ENCODE measurements at regions not wholly inside any gene's neighbourhood (a gene's known extent, or its start where the extent isn't known, plus 50 kb on each side); places are given as distances from the start of the nearest gene placed in this dataset.
"Not testable (repeated sequence)": the region's sequence is repeated elsewhere in the genome, so short reads cannot be mapped to it uniquely, and the experiment has no call there.

DNA sequence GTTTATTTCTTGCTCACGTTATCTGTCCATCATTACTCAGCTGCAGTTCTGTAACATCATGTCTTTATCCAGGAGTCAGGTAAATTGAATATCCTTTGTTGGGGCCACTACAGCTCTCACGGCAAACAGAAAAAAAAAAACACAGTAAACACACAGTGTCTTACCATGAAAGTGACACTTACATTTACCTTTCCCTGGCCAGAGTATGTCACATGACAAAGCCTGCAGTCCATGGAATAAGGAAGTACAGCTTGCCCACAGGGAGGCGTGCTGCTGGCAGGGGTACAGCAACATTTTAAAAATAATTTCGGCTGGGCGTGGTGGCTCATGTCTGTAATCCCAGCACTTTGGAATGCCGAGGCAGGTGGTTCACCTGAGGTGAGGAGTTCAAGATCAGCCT, 85.7 kb upstream of the HS3ST4 start (continued):
- no peak for TF ChIP-seq HDAC6 (IDR thresholded peaks at IDR 0.05; ENCODE audit: unreplicated experiment)
- TF ChIP-seq, protein P1, sequence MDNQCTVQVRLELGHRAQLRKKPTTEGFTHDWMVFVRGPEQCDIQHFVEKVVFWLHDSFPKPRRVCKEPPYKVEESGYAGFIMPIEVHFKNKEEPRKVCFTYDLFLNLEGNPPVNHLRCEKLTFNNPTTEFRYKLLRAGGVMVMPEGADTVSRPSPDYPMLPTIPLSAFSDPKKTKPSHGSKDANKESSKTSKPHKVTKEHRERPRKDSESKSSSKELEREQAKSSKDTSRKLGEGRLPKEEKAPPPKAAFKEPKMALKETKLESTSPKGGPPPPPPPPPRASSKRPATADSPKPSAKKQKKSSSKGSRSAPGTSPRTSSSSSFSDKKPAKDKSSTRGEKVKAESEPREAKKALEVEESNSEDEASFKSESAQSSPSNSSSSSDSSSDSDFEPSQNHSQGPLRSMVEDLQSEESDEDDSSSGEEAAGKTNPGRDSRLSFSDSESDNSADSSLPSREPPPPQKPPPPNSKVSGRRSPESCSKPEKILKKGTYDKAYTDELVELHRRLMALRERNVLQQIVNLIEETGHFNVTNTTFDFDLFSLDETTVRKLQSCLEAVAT (IDR thresholded peaks at IDR 0.05), result no peak

DNA sequence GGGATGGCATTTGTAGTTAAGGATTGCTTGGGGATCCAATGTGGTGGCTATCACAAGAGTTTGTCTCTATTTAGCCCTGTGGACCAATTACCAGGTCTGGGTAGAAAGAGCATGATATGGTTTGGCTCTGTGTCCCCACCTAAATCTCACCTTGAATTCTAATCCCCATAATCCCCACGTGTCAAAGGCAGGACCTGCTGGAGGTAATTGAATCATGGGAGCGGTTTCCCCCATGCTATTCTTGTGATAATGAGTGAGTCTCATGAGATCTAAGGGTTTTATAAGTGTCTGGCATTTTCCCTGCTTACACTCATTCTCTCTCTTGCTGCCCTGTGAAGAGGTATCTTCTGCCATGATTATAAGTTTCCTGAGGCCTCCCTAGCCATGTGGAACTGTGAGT, 86.4 kb upstream of the HS3ST4 start:
- ChIA-PET SMC1A (ENCODE audit: uncharacterized antibody, unreplicated experiment) (no interaction called here), RAD21 (ENCODE audit: unreplicated experiment) (no interaction called here), CTCF (no interaction called here), POLR2A (no interaction called here)
- Histone ChIP-seq H3K4me3 (no peak overlapping the region), H4K20me1 (ENCODE audit: control insufficient read depth, insufficient read depth) (no peaks in the 10 kb centered on the region), H3K4me1 (ENCODE audit: control insufficient read depth, insufficient read depth, low read length) (no peaks in the 10 kb centered on the region), H2AFZ (ENCODE audit: control insufficient read depth, low read depth, low read length) (no peak overlapping the region), H3K27ac (ENCODE audit: control insufficient read depth, insufficient read depth) (no peak overlapping the region), H3K79me2 (ENCODE audit: control insufficient read depth, insufficient read depth, low read length) (no peaks in the 10 kb centered on the region), H3K27me3 (replicated peaks in 1 of 2; ENCODE audit: control insufficient read depth in 2 of 2, insufficient read depth in 2 of 2, low read length in 1 of 2) (no peaks in the 10 kb centered on the region), H3K4me2 (ENCODE audit: control insufficient read depth, insufficient read depth) (no peak overlapping the region), H3K9me3 (replicated peaks; ENCODE audit: control insufficient read depth, insufficient read depth, low read length) (no peaks in the 10 kb centered on the region), H3K9ac (ENCODE audit: control insufficient read depth, insufficient read depth, low read length) (no peak overlapping the region), H3K36me3 (ENCODE audit: control insufficient read depth in 2 of 2, insufficient read depth in 2 of 2, low read length in 1 of 2) (no peaks in the 10 kb centered on the region)
- WGBS (ENCODE audit: insufficient coverage, insufficient replicate concordance, low lambda C conversion rate, missing lambda C conversion rate), result 15% methylated on average over 2 of the region's 2 CpGs
- in situ Hi-C loops (cut with MboI), result no loop called here
- TF ChIP-seq FOS (IDR thresholded peaks at IDR 0.05; ENCODE audit: borderline replicate concordance, extremely low read depth, insufficient read length), result no peak
- no peak for TF ChIP-seq JUNB (IDR thresholded peaks at IDR 0.05)
- BruUV-seq (replicated peaks), result no TSS peak
- DNase-seq (ENCODE audit: low read depth, low spot score), result no peak
- intact Hi-C loops (cut with micrococcal nuclease; ENCODE audit: unreplicated experiment), result no loop called here
- FAIRE-seq, result no peak
- ATAC-seq, result no peak

DNA sequence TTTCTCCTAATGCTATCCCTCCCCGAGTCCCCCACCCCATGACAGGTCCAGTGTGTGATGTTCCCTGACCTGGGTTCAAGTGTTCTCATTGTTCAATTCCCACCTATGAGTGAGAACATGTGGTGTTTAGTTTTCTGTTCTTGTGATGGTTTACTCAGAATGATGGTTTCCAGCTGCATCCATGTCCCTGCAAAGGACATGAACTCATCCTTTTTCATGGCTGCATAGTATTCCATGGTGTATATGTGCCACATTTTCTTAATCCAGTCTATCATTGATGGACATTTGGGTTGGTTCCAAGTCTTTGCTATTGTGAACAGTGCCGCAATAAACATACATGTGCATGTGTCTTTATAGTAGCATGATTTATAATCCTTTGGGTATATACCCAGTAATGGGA, 90.5 kb upstream of the HS3ST4 start:
- H3K27ac ChIP-seq (ENCODE audit: control insufficient read depth, insufficient read depth); RAD21 ChIA-PET (ENCODE audit: unreplicated experiment); H3K4me3 ChIP-seq; H3K36me3 ChIP-seq (ENCODE audit: control insufficient read depth in 2 of 2, insufficient read depth in 2 of 2, low read length in 1 of 2); H2AFZ ChIP-seq (ENCODE audit: control insufficient read depth, low read depth, low read length); H3K4me2 ChIP-seq (ENCODE audit: control insufficient read depth, insufficient read depth); H4K20me1 ChIP-seq (ENCODE audit: control insufficient read depth, insufficient read depth); SMC1A ChIA-PET (ENCODE audit: uncharacterized antibody, unreplicated experiment); FAIRE-seq; intact Hi-C loops (cut with micrococcal nuclease; ENCODE audit: unreplicated experiment); ATAC-seq; H3K9me3 ChIP-seq (replicated peaks; ENCODE audit: control insufficient read depth, insufficient read depth, low read length); H3K9ac ChIP-seq (ENCODE audit: control insufficient read depth, insufficient read depth, low read length); H3K4me1 ChIP-seq (ENCODE audit: control insufficient read depth, insufficient read depth, low read length); H3K79me2 ChIP-seq (ENCODE audit: control insufficient read depth, insufficient read depth, low read length); BruUV-seq (replicated peaks); CTCF ChIA-PET; in situ Hi-C loops (cut with MboI); POLR2A ChIA-PET; DNase-seq (ENCODE audit: low read depth, low spot score); H3K27me3 ChIP-seq (replicated peaks in 1 of 2; ENCODE audit: control insufficient read depth in 2 of 2, insufficient read depth in 2 of 2, low read length in 1 of 2): not testable (repeated sequence)
- WGBS (ENCODE audit: insufficient coverage, insufficient replicate concordance, low lambda C conversion rate, missing lambda C conversion rate), result 20% methylated on average over 2 of the region's 2 CpGs

Measured in GM12878 (cell line).